HG03045 (cell line): ENCODE measurements at regions not wholly inside any gene's neighbourhood (a gene's known extent, or its start where the extent isn't known, plus 50 kb on each side); places are given as distances from the start of the nearest gene placed in this dataset.

Experiments used
- ATAC-seq: cut with Tn5 transposase; IDR thresholded peaks from one replicate; pipeline ENCODE4 v1.9.1; 2021; ENCODE audit warnings: mild to moderate bottlenecking, moderate library complexity; ENCODE audit not compliant: unreplicated experiment

DNA sequence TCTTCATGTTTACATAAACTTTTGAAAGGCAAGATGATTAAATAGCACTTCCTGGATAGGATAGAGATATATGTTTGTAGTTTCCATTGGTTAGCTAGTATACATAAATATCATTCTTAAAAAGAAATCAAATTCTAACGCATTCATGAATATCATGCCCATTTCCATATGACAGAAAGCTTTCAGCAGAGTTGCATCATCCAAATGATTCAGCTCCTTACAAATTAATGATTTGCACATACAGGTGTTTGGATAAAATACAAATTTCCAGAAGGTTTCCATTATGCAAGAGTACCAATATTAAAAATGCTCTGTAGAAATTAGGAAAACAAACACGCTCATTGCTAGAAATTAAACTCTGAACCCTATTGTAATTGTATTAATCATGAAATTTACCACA, 264.4 kb downstream of the FOXG1 start:
- ATAC-seq = no peak

DNA sequence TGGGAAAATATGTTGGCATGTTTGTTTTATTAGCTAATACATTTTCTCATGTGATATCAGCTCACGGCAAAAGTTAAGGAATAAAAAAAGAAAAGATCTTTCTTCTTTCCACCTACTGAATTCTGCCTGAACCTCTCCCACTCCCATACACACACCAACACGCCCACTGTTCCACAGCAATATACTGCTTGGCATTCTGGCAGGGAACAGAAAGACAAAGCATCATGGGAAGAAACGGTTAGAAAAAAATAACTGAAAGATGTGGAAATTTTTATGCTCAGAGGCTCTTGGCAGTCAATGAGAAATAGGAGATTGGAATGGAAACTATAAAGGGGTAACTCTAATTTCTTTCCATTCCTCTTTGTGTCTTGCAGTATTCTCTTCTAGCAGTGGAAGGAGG, 268.5 kb downstream of the FOXG1 start:
- no peak for ATAC-seq

DNA sequence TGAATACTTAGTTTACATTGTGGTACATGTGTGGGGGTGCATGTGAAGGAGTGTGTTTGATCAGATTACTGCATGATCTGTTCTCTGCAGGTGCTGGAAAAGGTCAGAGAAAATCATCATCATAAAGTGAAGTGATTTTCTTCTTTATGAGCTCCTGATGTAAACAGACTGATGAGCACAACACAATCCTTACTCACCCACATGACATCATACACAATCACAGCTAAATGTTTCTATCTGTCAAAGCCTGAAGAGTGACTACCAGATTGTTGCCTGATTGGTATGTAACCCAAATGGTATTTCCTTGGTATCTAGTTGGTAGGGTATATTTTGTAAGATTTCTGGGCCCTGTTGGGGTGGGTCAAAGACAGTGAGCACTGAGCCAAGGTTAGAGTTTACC, 270.8 kb downstream of the FOXG1 start:
- ATAC-seq = no peak

DNA sequence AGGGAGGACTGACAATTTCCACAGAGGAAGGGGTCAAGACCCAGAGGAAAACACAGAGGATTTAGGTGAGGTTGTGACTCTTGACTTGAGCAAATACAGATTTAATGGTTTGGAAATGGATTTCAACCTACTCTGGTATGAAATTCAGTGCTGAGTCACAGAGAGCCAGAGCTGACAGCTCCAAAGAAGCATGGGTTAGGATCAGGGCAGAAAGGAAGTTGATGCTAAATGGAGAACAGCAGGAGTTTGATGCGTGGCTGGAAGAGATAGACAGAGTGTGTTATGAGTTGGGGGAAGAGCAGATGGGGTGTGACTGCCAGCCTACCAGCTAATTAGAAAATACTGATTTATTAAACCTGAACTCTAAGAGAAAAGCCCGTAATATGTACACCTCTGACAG, 272.6 kb downstream of the FOXG1 start:
- no peak for ATAC-seq

DNA sequence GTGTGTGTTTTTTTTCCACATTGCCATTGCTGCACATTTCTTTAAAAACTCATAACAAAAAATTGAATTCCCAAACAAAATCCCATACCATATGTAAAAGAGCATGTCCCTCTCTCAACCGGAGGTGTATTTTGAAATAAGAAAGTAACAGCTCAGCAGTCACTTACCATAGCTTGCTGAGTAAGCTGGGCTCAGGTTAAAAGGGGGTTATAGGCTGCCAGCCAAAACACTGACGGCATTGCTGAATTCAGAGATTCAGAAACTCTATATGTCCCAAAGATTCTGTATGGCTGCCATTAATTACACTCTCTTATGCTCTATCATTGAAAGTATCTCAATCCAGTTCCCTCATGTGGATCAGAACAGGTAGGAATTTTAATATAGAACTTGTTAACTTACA, 276.0 kb downstream of the FOXG1 start:
- ATAC-seq = no peak

DNA sequence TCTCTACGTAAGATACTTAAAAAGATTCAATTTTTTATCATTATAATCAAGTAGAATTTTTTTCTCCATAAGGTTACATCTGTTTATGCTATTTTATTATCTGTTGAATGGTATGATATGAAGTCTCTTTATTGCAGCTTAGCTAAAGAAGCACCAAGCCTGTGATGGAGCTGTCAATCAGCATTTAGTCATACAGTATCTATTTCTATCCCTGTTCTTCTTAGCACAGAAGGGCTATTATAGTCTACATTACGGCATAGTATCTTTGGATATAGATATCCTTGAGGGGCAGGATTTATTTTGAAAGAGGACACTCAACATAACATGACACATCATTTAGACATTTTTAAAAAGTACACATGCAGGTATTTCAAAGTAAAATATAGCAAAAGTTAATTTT, 277.1 kb downstream of the FOXG1 start:
- no peak for ATAC-seq

DNA sequence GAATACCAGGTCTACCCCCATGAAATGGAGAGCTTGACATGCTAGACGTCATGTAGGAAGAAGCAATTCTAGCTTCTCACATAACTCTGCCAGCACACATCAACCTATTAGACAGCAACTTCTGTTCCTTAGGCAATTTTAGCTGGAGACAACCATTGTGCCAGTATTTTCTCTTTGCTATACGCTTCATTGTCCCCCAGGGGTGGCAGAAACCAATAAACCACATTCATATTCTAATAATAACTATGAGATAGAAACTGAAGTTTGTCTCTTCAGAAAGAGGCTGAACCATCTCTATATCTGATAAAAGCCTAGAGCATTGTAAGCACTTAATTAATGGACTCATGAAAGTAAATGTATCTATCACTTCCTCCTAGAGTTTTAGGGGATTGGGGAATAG, 278.6 kb downstream of the FOXG1 start:
- no peak for ATAC-seq

DNA sequence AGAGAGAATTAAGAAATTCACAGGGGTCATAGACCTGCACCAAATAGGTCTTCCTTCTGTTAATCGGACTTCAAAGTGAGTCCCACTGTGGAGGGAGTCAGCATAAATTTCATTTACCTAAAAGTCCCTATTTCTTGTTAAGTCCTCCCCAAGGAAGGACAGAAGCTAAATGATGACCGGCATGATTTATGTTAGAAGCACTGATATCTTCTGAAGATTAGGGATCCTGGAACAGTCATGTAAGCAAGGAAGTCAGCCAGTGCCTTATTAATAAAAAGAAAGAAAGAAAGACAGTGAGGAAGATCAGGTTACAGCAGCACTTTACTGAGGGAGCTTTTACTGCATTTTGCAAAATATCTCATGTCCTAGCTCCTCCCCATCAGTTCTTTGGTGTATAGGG, 287.5 kb downstream of the FOXG1 start:
- ATAC-seq = no peak

DNA sequence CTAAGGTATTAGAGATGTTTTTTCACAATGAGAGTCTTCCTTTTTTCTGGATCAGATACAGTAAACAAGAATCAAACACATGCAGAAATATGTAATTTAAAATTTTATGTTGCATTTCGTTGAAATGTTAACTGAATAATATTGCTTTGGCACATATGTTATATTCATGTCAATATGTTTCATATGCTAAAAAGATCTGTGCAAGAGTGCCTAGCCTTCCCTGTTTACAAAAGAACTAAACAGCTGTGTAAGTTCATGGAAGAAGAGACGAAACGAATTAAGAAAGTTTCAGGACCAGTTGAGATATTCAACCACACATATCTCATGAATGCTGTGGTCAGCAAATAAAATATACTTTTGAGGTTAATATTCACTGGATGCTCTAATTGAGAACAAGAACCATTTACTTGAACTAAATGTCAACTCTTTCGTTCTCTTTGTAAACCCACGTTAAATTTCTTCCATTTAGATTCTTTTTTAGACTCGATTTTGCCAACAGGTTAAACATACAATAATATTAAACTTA, 289.5 kb downstream of the FOXG1 start:
- ATAC-seq = no peak

DNA sequence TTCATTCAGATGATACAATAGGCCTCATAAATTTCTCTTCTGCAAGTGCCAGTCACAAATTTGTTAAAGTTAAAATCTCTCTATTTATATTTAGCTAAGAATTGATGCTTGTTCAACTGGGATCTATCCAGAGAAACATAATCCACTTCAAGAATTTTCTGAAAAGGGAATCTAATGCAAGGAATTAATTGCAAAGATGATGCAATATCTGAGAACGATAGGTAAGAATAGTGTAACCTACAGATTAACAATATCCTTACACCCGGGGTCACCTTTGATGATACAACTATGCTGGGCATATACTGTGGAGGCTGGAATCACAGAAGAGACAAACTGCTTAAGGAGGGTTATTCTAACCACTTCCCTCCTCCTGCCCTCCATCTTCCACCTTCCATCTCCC, 295.1 kb downstream of the FOXG1 start:
- ATAC-seq = no peak

DNA sequence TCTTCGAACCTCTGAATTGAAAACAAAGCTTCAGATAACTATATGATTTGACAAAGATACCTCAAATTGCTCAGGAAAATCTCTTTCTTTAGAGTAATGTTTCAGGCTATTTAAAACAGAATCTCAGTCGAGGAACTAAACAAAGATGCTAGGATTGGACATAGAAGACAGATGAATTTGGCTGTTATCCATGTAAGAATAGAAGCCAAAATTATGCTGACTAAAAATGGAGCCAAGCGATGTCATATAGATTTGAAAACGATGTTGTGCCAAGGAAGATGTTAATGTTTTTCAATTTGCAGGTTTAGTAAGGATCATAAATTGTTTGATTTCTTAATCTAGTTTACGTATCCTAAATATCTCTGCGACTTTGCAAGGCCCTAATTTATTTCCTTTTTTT, 295.9 kb downstream of the FOXG1 start:
- ATAC-seq = no peak

DNA sequence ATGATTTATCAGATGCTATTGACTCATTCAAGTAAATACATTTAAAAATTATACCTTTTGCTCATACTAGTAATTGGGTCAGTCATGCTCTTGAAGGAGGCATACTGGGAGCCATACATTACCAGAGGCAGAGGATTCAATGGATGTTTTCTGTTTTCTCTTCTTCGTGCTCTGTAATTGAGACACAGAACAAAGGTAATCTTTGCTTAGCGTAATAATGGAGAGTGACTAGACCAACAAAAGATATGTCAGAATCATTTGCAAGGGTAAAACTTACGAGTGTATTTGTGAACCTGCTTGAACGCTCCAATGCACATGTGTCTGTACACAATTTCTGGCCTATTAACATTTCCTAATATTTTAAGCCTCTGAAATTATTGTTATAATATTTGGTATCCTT, 296.4 kb downstream of the FOXG1 start:
- no peak for ATAC-seq

DNA sequence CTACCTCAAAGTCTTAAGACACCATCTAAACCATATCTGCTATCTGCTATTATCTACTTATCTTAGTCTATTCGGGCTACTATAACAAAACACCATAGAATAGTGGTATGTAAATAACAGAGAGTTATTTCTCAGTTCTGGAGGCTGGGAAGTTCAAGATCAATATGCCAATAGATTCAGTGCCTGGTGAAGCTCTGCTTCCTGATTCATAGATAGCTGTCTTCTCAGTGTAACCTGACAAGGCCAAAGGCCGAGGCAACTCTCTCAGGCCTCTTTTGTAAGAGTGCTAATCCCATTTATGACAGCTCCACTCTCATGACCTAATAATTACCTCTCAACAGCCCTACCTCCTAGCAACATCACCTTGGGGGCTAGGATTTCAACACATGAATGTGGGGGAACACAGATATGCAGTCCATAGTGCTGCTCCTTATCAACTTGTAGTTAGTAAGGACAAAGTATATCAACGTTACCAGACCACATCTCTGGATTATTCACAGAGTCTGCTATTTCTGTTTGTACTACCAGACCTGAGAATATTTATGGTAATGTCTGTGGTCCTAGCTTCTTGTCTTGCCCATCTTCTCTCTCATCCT, 297.8 kb downstream of the FOXG1 start:
- ATAC-seq = no peak

DNA sequence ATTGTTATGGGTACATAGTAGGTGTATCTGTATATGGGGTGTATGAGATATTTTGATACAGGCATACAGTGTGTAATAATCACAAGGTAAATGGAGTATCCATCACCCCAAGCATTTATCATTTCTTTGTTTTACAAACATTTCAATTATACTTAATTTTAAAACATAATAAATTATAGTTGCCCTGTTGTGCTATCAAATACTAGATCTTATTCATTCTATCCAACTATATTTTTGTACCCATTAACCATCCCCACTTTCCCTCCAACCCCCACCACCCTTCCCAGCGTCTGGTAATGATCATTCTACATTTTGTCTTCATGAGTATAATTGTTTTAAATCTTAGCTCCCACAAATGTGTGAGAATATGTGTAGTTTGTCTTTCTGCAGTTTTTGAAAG, 302.6 kb downstream of the FOXG1 start:
- ATAC-seq = no peak

DNA sequence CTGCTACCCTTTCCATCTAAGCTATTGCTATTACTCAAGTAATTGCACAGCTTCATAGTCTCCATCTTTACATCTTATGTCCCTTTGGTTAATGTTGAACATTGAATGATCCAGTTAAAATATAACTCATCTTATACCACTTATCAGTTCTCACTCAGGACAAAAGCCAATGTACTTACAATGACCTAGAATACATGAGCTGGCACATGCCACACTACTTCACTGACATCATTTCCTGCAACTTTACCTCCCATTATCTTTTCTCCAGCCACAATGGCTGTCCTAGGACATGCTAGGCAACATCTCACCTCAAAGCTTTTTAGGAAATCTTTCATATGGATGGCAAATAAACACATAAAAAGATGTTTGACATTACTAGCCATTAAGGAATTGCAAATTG, 309.2 kb downstream of the FOXG1 start:
- no peak for ATAC-seq

DNA sequence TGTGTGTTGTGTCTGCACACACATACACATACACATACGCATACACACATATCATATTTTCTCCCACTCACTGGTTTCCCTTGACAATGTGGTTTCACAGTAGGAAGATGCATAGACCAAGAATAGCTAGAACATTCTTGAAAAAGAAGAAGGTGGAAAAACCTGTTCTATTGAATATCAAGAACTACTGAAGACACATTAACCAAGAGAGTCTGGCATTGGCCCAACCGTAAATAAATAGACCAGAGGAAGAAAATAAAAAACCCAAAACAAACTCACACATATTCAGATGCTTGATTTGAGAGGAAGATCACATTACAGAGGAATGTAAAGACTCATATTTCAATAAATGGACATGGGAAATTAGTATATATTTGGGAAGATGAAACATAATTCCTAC, 311.3 kb downstream of the FOXG1 start:
- no peak for ATAC-seq

DNA sequence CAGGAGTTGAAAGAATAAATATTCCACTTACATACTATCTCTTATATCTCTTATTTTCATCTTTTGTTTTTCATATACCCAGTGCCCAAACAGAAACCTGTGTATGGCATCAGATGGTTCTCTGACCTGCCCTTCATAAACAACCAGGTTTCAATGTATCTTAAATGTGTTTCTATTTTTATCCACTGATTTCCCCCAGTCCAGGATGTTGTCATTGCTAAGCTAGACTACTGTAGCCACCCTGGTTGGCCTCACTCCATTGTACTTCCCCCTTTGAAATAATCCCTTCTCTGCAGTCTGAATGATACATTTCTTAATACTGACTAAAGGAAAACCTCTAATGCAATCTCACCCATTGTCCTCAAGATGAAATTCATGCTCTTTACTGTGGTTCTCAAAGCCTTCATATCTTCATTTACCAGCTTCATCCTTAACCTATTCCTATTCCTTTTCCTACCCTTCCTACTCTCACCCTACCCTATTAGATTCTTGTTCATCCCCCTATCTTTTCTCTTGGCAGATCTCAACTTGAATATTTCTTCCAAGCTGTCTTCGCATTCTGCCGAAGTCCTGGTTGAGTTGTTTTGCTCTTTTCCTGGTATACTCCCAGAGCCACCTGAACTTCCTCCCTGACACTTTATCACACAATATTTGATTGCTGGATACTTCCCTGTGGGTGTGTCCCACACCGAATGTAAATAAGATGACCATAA, 312.4 kb downstream of the FOXG1 start:
- no peak for ATAC-seq

DNA sequence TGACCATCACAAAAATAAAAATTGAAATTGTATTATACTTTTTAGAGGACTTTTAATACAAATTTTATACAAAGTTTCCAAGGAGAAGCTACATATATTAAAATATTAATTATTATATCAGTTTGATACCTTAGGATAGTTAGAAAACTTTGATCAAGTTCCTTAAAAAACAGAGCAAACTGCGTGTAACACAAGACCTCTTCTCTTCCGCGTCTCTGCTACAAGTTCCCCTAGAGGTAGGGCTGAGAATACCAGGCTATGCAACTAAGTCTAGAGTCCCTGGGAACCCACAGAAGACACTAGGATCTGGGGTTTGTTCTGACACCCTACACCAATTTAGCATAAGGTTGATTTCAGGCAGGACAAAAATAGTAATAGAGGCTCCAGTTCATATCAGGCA, 319.0 kb downstream of the FOXG1 start:
- no peak for ATAC-seq

DNA sequence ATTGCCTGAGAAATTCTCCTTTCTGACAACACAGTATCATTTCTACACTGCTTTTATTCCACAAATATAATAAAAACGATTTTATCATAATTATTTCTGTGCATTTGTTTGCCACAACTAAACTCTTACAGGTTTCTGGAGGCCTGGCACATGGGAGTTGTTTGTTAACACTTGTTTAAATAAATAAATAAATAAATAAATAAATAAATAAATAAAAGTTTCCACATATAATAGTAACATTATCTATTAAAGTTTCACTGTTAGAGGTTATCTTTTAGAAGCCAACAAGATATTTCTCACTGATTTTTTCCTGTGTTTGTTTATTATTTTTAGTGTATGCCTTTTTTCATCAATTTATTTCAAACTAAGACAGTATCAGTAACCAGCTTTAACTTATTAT, 323.3 kb downstream of the FOXG1 start:
- no peak for ATAC-seq

DNA sequence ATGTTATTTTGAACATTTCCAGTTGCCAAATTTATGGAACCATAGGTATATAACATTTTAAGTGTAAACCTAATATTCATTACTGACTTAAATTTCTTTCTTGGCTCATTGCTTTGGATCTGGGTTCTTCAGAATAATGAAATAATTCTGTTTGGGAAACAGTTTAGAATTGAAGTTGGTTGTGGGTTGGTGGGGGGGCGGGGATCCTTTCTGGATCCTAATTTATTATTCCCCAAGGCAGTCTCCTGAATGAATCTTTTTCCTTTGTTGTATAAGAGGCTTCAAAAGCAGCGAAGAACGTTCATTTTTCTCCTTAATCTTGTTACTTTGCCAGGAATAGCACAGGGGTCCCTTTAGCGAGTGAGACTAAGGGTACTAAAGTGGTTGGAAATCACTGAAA, 325.5 kb downstream of the FOXG1 start:
- ATAC-seq = no peak

DNA sequence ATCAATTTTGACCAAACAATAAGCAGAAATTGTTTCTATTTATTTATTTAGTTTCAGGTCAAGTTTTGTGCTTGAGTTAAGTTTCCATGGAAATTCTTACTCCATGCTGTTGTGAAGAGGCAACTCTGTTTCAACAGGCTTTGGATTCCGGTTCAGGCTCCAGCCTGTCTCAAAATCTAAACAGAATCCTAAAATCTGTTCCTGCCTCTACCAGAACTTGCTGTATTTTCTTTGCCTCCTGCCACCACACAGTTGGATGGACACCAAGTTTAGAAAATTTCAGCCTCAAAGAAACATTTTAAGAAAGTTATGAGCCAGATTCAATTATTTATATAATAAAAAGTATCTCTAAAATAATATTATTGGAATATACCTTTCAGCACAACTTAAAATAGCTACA, 330.9 kb downstream of the FOXG1 start:
- ATAC-seq = no peak

DNA sequence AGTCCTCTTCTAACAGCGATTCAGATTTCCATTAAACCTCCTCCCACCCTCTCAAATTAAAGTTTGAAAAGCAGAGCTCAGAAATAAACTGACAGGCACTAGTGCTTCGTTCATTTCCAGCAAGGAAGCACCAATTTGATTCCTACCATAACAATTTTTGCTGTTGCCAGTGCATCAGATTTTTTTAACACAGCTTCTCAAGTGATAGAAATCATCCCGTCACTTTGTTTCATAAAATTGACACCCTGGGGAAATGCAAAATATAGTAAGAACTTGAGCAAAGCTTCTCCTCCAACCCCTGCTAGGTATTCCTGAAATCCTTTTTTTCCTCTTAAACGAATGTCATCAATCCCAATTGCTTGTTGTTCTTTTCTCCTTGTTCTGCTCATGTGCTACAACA, 332.1 kb downstream of the FOXG1 start:
- no peak for ATAC-seq

DNA sequence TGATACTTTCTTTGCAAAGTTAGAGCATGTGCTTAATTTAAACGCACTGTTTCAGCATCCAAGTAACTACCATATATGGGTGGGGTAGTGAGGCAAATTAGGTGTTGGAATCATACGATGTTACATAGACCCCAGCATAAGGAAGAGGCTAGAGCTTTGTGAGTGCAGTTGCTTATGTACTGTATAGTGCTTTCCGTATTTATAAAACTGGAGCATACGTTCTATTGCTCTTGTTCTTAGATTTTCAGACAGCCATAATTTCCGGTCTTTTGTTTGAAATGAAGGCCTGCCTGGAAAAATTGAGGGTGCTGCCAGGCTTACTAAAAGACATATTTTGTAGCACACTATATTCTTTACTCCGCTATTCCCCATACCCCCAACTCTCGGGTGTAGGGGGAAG, 335.7 kb downstream of the FOXG1 start:
- no peak for ATAC-seq
